H1 (cell line): ENCODE measurements at regions not wholly inside any gene's neighbourhood (a gene's known extent, or its start where the extent isn't known, plus 50 kb on each side); places are given as distances from the start of the nearest gene placed in this dataset.

Experiments used
- CTCF ChIA-PET: fragments of 300-600 bp; sonication (Branson Sonifier 250); formaldehyde crosslinking; loops from one replicate; lab custom pipeline; 2021; ENCODE audit not compliant: partially characterized antibody; lab: Charles Lee
- POLR2A ChIA-PET: fragments of 300-600 bp; sonication (Branson Sonifier 250); formaldehyde crosslinking; loops from one replicate; lab custom pipeline; 2021; ENCODE audit warnings: inconsistent platforms; ENCODE audit not compliant: partially characterized antibody; lab: Charles Lee
- DNase-seq, 2 experiments: peaks; one replicate each; pipeline versions ENCODE4 v3.0.0 to v3.0.0-alpha.2; 2010 to 2022; ENCODE audit warnings: low spot score in 2 of 2, low read depth in 1 of 2, mixed read lengths in 1 of 2
- FAIRE-seq: peaks from 2 replicates; lab custom pipeline; 2011; peaks lifted over from hg19 to GRCh38; lab: Jason Lieb, UNC
- H2AFZ ChIP-seq: 2 replicates; pipeline ENCODE4 v1.8.1; 2012; ENCODE audit warnings: low read length, inconsistent platforms
- H2AK5ac ChIP-seq: 2 replicates; pipeline ENCODE4 v1.6.1; 2013; ENCODE audit warnings: low read depth, low read length
- H2BK120ac ChIP-seq: replicated peaks from 2 replicates; pipeline ENCODE3; 2013; ENCODE audit warnings: low read depth, low read length, inconsistent platforms
- H2BK12ac ChIP-seq: 2 replicates; pipeline ENCODE4 v1.6.1; 2013; ENCODE audit warnings: low read depth, low read length
- H2BK15ac ChIP-seq: 2 replicates; pipeline ENCODE4 v1.6.1; 2013; ENCODE audit warnings: low read length
- H2BK20ac ChIP-seq: 2 replicates; pipeline ENCODE4 v1.6.1; 2013; ENCODE audit warnings: low read length
- H2BK5ac ChIP-seq: 2 replicates; pipeline ENCODE4 v1.6.1; 2013; ENCODE audit warnings: low read depth, low read length
- H3K14ac ChIP-seq: 2 replicates; pipeline ENCODE4 v1.6.1; 2013; ENCODE audit warnings: inconsistent platforms; ENCODE audit not compliant: insufficient read length
- H3K18ac ChIP-seq: 2 replicates; pipeline ENCODE4 v1.6.1; 2013; ENCODE audit warnings: low read length; ENCODE audit errors: extremely low read depth
- H3K23ac ChIP-seq: 2 replicates; pipeline ENCODE4 v1.6.1; 2013; ENCODE audit warnings: inconsistent platforms; ENCODE audit not compliant: insufficient read length
- H3K23me2 ChIP-seq: 2 replicates; pipeline ENCODE4 v1.6.1; 2013; ENCODE audit warnings: low read depth, low read length
- H3K27ac ChIP-seq: 2 replicates; pipeline ENCODE4 v1.6.1; 2011; ENCODE audit warnings: low read depth, low read length, inconsistent platforms
- H3K27me3 ChIP-seq, 4 experiments: replicated peaks in 1 of 4; 1 replicate in 1 of 4; 2 replicates in 3 of 4; pipeline versions ENCODE4 v1.6.1 to v1.8.1; 2011 to 2013; ENCODE audit warnings: low read length in 3 of 4, mild to moderate bottlenecking in 3 of 4, inconsistent platforms in 2 of 4, mixed read lengths in 2 of 4, moderate library complexity in 1 of 4; ENCODE audit not compliant: control insufficient read depth in 3 of 4, insufficient read depth in 3 of 4; ENCODE audit errors: extremely low read depth in 1 of 4
- H3K36me3 ChIP-seq, 4 experiments: 2 replicates each; pipeline versions ENCODE4 v1.6.1 to v1.8.1; 2011 to 2013; ENCODE audit warnings: mild to moderate bottlenecking in 4 of 4, low read length in 3 of 4, moderate library complexity in 2 of 4, control low read depth in 1 of 4, inconsistent platforms in 1 of 4; ENCODE audit not compliant: insufficient read depth in 4 of 4, control insufficient read depth in 2 of 4
- H3K4ac ChIP-seq: replicated peaks from 2 replicates; pipeline ENCODE3; 2013; ENCODE audit warnings: low read length, low read depth, mixed read lengths, inconsistent platforms; ENCODE audit not compliant: insufficient read length
- H3K4me1 ChIP-seq, 4 experiments: replicated peaks in 1 of 4; 1 replicate in 1 of 4; 2 replicates in 3 of 4; pipeline versions ENCODE4 v1.6.1 to v1.8.1; 2011 to 2013; ENCODE audit warnings: low read length in 3 of 4, inconsistent platforms in 2 of 4, mixed read lengths in 1 of 4; ENCODE audit not compliant: insufficient read depth in 4 of 4, control insufficient read depth in 3 of 4
- H3K4me2 ChIP-seq, 2 experiments: 2 replicates each; pipeline versions ENCODE4 v1.6.1 to v1.8.1; 2011 to 2013; ENCODE audit warnings: low read depth in 2 of 2, low read length in 2 of 2, control low read depth in 1 of 2, inconsistent platforms in 1 of 2, mild to moderate bottlenecking in 1 of 2; ENCODE audit not compliant: insufficient read depth in 1 of 2
- H3K4me3 ChIP-seq, 4 experiments: fragments of 200-600, 300-600 bp in 1 of 4; sonication (generic), shearing (Covaris generic), sonication (Bioruptor Twin) in 1 of 4; 2 replicates each; pipeline versions ENCODE4 v1.5.1 to v1.8.1; 2011 to 2016; ENCODE audit warnings: low read length in 4 of 4, low read depth in 3 of 4, control low read depth in 2 of 4, inconsistent platforms in 2 of 4, mild to moderate bottlenecking in 2 of 4, mixed read lengths in 1 of 4, moderate library complexity in 1 of 4; ENCODE audit not compliant: insufficient read depth in 2 of 4; ENCODE audit errors: extremely low read depth in 1 of 4
- H3K56ac ChIP-seq: replicated peaks from 2 replicates; pipeline ENCODE3; 2013; ENCODE audit warnings: low read depth, mild to moderate bottlenecking, mixed read lengths, low read length, inconsistent platforms; ENCODE audit not compliant: insufficient read length
- H3K79me1 ChIP-seq: 2 replicates; pipeline ENCODE4 v1.6.1; 2013; ENCODE audit warnings: low read depth, low read length, control low read depth
- H3K79me2 ChIP-seq, 2 experiments: 2 replicates each; pipeline versions ENCODE4 v1.6.1 to v1.8.1; 2012 to 2013; ENCODE audit warnings: low read length in 2 of 2, mild to moderate bottlenecking in 2 of 2, inconsistent platforms in 1 of 2; ENCODE audit not compliant: insufficient read depth in 2 of 2, control insufficient read depth in 1 of 2
- H3K9ac ChIP-seq, 4 experiments: replicated peaks in 1 of 4; 1 replicate in 1 of 4; 2 replicates in 3 of 4; pipeline versions ENCODE4 v1.6.1 to v1.8.1; 2011 to 2013; ENCODE audit warnings: low read depth in 3 of 4, low read length in 3 of 4, control low read depth in 2 of 4, mild to moderate bottlenecking in 2 of 4, moderate library complexity in 2 of 4, inconsistent platforms in 1 of 4; ENCODE audit errors: extremely low read depth in 1 of 4
- H3K9me3 ChIP-seq, 2 experiments: 2 replicates each; pipeline versions ENCODE4 v1.6.1 to v1.8.1; 2012 to 2013; ENCODE audit warnings: mild to moderate bottlenecking in 2 of 2, moderate library complexity in 2 of 2, control low read depth in 1 of 2, inconsistent platforms in 1 of 2, low read depth in 1 of 2, low read length in 1 of 2, mixed read lengths in 1 of 2; ENCODE audit not compliant: insufficient read depth in 2 of 2
- H4K20me1 ChIP-seq, 2 experiments: replicated peaks in 1 of 2; 2 replicates each; pipeline versions ENCODE3 to v1.8.1; 2011 to 2013; ENCODE audit warnings: inconsistent platforms in 2 of 2, low read length in 2 of 2, mild to moderate bottlenecking in 1 of 2; ENCODE audit not compliant: insufficient read depth in 2 of 2, control insufficient read depth in 1 of 2
- H4K5ac ChIP-seq: 2 replicates; pipeline ENCODE4 v1.6.1; 2013; ENCODE audit warnings: low read length, low read depth, mixed read lengths, inconsistent platforms; ENCODE audit not compliant: insufficient read length
- H4K8ac ChIP-seq: 2 replicates; pipeline ENCODE4 v1.8.0; 2013; ENCODE audit warnings: mild to moderate bottlenecking, moderate library complexity, low read length, inconsistent platforms; ENCODE audit not compliant: insufficient read depth; ENCODE audit errors: extremely low read depth
- H4K91ac ChIP-seq: replicated peaks from 2 replicates; pipeline ENCODE3; 2013; ENCODE audit warnings: low read length, mixed read lengths, inconsistent platforms; ENCODE audit not compliant: insufficient read length
- KDM5A ChIP-seq: fragments of 200-600 bp; IDR thresholded peaks from 2 replicates; pipeline ENCODE4 v1.7.1; 2012; ENCODE audit warnings: mild to moderate bottlenecking, low read length, inconsistent platforms, mixed read lengths
- PHF8 ChIP-seq: fragments of 200-600 bp; sonication (generic); conservative IDR thresholded peaks from 2 replicates; pipeline ENCODE4 v1.7.1; 2012; ENCODE audit warnings: low read depth, mild to moderate bottlenecking, inconsistent platforms, low read length, moderate library complexity

DNA sequence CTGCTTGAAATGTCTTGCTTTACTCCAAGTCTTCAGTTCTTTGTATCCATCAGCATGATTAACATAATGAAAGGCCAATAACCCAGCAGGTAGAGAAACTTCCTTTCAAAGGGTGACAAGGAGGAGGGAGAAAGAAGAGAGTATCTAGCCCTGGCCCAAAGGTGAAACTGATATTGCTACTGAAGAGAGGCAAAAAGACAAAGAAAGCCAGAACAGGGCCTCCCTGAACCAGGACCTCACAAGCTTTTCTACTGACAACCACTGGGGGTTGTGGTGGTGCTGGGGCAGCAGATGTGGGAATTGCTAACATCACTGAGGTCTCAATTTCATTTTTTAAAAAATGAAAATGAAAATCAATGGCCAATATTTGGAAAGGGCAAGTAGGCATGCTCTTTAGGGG lies 234.1 kb downstream of the RSL24D1 start:
- Histone ChIP-seq H3K27ac (no peak overlapping the region), H3K4ac (no peak overlapping the region), H2BK20ac (no peak overlapping the region), H2AK5ac (no peak overlapping the region), H3K36me3 (no peaks in the 10 kb centered on the region), H3K79me1 (no peaks in the 10 kb centered on the region), H3K23me2 (no peaks in the 10 kb centered on the region), H3K9ac (no peak overlapping the region), H3K23ac (no peak overlapping the region), H3K56ac (no peak overlapping the region), H4K8ac (no peak overlapping the region), H2BK120ac (no peak overlapping the region), H3K14ac (no peak overlapping the region), H4K5ac (no peak overlapping the region), H3K4me1 (no peaks in the 10 kb centered on the region), H3K27me3 (no peaks in the 10 kb centered on the region), H2AFZ (no peak overlapping the region), H2BK5ac (no peak overlapping the region), H3K4me3 (no peak overlapping the region), H3K4me2 (no peak overlapping the region), H3K18ac (no peak overlapping the region), H2BK12ac (no peak overlapping the region), H3K9me3 (peaks cover 39 to 45% of the 10 kb centered on the region in 2 experiments), H3K79me2 (no peaks in the 10 kb centered on the region), H4K20me1 (no peaks in the 10 kb centered on the region), H2BK15ac (no peak overlapping the region), H4K91ac (no peak overlapping the region)
- ChIA-PET POLR2A (no interaction called here), CTCF (no interaction called here)
- DNase-seq (no peak), FAIRE-seq (no peak)
- TF ChIP-seq PHF8, result no peak
- TF ChIP-seq KDM5A, result no peak
